ENCODE measurements at regions not wholly inside any gene's neighbourhood (a gene's known extent, or its start where the extent isn't known, plus 50 kb on each side); places are given as distances from the start of the nearest gene placed in this dataset.
"Not testable (repeated sequence)": the region's sequence is repeated elsewhere in the genome, so short reads cannot be mapped to it uniquely, and the experiment has no call there.

- not testable (repeated sequence) for TF ChIP-seq EP300, POLR2A, POLR2AphosphoS5, CTCF (IDR thresholded peaks at IDR 0.05)
Observed at GRCh38 chr11:45731171-45731570, 65.7 kb upstream of the CHST1 start.
